DMS53 (cell line): ENCODE measurements at regions not wholly inside any gene's neighbourhood (a gene's known extent, or its start where the extent isn't known, plus 50 kb on each side); places are given as distances from the start of the nearest gene placed in this dataset.
A peak's percentile ranks its signal among the peaks of the same experiment; 100 is the strongest.

Source experiments
- DNase-seq: peaks from one replicate; lab custom pipeline; 2025; lab: John Stamatoyannopoulos, UW

GRCh38 chr11:116413301-116414242 lies 359.2 kb downstream of the BUD13 start:
- peak; percentile 30 for DNase-seq

- no peak for DNase-seq
Measured at GRCh38 chr11:116412118-116412889, 360.5 kb downstream of the BUD13 start.

DNA sequence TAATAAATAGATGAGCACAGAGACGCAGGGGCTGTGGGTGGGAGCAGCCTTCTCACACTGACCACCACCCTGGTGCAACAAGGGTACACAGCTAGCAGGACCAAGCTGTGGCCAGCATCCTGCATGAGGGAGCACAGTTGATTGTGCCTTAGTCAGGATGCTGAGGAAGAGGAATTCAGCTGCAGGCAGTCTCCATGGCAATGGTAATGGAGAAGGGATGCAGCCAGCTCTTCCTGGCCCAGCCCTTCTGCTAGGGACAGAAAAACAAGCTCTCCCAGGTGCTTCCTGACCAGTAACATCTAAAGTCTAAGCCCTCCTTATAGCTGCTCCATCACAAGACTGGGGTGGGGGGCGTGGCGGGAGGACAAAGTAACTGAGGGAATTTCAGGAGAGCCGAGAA lies 363.5 kb downstream of the BUD13 start:
- DNase-seq: no peak

DNA sequence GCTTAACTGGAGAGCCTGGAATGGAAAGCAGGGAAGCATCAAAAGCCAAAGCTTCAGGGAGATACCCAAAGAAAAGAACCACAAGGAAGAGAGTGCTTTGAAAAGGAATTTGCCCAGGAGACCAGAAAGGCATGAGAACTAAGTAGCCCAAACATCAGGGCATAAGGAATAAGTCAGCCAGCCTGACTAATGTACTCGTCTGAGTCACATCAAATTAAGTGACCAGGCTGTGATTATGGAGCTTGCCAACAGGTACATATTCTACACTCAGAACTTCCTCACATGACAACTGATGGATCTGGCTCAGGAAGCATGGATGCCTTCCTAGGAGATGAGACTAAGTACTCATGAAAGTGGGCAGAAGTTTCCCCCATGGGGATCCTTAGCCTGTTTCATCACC lies 366.7 kb downstream of the BUD13 start:
- no peak for DNase-seq

DNA sequence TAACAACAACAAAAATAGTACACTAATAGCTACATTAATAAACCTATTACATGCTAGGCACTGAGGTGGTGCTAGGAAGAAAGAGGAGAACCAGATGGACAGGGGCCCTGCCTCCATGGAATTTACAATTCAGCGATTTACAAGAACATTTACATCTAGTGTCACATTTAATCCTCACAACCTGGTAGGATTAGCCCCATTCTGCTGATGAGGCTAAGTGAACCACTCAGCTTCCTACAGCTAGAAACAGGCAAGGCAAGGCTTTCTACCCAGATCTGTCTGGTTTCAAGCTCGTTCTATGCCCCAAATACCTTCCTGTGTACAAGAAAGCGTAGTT lies 368.4 kb downstream of the BUD13 start:
- no peak for DNase-seq

DNA sequence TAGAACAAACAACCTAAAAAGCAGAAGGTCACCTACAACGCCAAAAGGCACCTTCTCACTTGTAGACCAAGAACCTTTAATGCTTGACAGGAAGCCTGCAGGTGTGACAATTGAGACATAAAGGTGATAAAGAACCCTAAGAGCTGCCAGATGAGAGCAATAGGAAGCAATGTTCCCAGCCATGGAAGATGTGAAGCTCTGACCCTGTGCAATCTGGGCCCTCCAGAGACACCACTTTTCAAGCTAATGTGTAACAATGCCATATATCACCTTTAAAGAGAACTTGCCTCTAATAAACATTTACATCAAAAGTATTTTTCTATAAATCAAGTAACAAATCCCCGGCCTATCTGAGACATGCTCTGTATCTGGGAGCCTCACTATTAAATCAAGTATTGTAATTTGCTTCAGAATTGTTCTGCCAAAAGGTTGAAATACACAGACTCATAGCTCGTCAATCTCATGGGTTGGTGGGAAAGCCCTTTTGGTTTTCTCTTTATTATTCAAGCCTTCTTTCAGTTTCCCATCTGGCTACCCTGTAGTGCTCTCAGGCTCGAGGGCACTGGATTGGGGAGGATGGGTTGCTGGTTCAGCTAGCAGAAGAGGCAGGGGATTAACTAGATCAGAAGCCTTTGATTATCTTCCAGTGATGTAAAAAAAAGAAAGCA lies 368.9 kb downstream of the BUD13 start:
- no peak for DNase-seq

GRCh38 chr11:116400081-116400480 lies 372.7 kb downstream of the BUD13 start:
- no peak for DNase-seq

DNA sequence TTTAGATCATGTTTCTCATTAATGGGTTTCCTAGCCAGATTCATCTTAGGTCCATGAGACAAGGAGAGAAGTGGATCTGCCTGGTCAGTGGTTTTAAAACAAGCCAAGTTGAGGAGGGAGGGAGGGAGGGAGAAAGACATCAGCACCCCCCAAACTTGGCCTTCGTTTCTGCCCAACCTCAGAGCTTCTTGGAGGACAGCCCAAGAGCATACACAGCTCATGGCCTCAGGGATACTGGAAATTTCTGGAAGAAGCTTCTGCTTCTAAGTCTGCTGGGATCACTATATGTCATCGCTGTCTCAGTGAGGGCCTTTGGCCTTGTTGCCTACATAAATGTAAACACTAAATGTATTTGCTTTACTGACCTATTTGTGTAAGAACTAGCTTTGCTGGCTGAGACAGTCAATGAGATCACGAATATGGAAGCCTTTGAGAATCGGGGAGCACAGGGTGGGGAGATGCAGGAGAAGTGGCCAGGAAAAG lies 375.1 kb downstream of the BUD13 start:
- peak; percentile 67 for DNase-seq

DNA sequence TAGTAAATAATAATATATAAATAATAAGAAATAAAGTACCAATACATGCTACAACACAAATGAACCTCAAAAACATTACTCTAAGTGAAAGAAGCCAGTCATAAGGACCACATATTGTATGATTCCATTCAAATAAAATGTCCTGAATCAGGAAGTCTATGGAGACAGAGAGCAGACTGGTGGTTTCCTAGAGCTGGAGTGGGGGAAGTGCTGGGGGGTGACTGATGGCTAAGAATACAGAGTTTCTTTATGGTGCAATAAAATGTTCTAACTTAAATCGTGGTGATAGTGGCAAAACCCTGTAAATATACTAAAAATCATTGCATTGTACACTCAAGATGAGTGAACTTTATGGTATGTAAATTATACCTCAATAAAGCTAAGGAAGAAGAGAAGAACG lies 376.5 kb downstream of the BUD13 start:
- no peak for DNase-seq

DNA sequence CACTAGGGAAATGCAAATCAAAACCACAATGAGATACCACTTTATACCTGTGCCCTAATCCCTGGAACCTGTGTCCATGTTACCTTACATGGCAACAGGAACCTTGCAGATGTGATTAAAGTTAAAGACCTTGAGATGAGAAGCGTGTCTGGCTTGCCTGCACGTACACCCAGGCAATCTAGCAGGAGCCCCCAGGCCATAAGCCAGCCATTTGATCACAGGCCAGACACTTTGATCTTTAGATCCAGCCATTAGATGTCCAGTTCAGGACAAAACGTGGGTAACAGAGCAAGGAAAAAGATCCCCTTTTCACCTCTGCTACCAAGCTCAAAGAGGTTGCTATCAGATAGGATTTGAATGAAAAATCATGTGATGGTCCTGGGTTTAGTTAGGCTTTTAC lies 378.8 kb downstream of the BUD13 start:
- DNase-seq: no peak

DNA sequence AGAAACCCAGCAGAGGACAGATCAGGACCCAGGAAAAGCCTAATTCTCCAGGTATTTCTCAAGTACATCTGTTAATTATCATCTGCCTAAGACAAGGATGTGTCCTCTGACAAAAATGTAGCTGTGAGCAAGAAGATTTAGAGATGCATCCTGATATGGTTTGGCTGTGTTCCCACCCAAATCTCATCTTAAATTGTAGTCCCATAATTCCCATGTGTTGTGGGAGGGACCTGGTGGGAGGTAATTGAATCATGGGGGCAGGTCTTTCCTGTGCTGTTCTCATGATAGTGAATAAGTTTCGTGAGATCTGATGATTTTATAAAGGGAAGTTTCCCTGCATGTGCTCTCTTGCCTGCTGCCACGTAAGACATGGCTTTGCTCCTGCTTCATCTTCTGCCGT lies 381.8 kb downstream of the BUD13 start:
- DNase-seq: no peak

- no peak for DNase-seq
Measured at GRCh38 chr11:116388146-116388545, 384.6 kb downstream of the BUD13 start.

DNA sequence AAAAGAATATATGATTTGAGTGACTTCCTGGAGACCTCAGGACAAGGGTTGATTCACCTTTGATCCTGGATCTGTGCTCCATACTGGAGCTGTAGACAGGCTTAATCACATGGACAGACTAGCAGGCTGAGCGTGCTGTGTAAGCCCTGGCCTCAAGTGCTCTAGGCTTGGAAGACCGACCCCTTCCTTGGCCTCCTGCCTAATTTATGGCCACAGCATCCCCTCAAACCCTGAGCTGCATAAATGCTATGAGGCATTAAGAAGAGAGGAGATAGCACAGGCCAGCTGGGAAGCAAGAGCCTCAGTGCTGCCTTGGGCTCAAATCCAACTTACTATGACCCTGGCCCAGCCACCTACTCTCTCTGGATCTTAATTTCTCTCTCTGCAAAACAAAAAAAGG lies 385.1 kb downstream of the BUD13 start:
- no peak for DNase-seq

DNA sequence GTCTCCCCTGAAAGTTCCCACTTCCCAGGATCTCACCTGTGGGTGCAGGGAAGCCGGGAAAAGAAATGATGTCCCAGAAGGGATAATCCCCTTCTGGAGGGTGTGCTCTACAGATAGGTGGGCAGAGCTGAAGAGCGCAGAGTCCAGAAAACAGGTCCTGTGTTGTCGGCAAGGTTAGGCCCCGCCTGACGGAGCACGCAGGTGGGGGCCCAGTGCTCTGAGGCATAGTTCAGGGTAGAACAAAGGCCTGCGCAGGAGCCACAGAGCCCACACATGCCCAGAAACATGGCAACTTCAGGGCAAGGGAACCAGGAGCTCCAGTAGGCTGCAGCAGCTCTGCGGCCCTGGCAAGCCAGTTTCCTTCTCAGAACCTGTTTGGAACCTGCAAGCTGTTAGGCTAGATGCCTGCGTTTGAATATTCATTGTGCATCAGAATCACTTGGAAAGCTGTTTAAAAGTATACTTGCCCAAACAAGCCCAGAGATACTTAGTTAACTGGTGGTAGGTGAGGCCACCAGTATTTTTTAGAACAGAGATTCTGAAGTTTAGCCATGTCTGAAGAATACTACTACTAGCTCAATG lies 386.6 kb downstream of the BUD13 start:
- DNase-seq: no peak

DNA sequence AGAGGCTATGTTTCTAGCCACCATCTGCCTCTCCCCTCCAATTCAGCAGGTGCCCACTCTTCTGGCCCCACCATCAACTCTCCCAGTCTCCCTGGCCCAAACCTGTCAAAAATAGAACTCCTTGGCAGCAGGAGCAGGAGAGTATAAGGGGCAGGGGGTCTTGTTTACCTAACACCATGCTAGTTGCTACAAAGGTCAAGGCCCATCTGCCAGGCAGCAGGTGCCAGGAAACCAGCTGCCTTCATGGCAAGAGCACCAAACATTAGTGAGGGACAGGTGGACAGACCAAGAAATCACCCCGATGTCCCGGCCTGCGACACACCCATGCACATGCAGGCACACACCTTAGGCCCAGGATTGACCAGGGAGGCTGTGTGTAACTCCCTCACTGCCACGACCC lies 387.9 kb downstream of the BUD13 start:
- peak; percentile 35 for DNase-seq

DNA sequence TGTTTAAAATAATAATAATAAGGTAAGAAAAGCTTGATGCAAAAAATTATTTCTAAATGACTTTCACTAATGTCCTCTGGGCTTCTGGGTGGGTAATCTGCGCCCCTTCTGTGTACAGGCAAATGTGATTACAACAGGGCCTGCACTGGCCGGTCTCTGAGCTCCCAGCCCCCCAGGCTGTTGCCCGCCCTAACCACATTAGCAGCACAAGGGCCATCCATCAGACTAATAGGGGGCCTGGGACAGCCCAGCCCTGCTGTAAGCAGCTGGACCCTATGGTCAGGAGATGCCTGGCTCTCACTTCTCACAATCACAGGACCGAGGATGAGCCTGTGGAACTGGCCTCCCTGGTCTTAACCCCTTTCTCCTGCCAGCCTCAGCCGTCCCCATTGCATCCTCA lies 388.4 kb downstream of the BUD13 start:
- no peak for DNase-seq

DNA sequence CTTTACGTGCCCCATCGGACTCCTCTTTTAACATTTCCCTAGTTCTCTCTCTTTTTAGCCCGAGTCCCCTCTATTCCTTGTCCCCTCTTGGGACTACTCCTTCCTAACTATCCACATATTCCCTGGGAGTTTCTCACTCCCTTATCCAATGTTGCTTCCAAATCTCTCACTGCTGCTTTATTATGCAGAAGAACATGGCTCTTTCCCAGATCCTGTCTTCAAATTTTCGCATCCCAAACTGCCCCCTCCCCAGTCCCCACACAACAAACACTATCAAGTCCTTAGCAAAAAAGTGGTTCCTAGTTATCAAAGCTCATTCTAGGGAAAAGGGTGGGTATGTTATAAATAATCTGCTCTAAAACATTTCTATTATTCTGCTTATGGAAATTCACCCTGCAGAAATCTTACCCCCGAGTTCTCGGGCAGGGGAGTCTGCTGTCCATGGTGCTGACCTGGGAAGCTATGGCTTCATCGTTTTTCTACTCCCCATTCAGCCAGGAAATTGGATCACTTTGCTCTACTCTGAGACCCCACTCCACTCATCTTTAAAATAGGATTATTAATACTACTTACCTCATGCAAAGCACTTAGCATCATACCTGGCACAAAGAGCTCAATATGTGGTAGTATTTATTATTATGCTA lies 393.5 kb downstream of the BUD13 start:
- peak; percentile 35 for DNase-seq

DNA sequence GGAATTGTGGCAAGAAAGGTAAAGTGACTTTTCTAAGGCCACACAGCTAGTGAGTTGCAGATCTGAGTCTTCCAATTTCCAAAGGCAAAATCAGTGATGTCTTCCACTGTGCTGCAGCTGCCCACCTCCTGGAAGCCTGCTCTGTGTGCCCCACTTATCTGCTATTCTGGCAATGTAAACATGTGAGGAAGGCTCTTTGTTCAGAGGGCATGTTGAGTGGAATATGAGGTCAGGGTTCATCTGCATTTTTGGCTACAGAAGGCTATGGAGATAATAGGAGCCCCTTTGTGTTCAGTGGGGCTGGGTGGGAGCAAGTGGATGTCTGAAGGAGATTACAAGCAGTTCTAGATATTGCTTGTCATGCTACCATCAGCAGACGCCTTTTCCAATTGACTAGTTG lies 396.2 kb downstream of the BUD13 start:
- DNase-seq: peak; percentile 77

GRCh38 chr11:116376054-116376453 lies 396.7 kb downstream of the BUD13 start:
- peak; percentile 70 for DNase-seq

GRCh38 chr11:116375221-116375620 lies 397.6 kb downstream of the BUD13 start:
- DNase-seq: peak; percentile 46

- no peak for DNase-seq
Measured at GRCh38 chr11:116374085-116374484, 398.7 kb downstream of the BUD13 start.
